ENCODE measurements at regions not wholly inside any gene's neighbourhood (a gene's known extent, or its start where the extent isn't known, plus 50 kb on each side); places are given as distances from the start of the nearest gene placed in this dataset.

DNA sequence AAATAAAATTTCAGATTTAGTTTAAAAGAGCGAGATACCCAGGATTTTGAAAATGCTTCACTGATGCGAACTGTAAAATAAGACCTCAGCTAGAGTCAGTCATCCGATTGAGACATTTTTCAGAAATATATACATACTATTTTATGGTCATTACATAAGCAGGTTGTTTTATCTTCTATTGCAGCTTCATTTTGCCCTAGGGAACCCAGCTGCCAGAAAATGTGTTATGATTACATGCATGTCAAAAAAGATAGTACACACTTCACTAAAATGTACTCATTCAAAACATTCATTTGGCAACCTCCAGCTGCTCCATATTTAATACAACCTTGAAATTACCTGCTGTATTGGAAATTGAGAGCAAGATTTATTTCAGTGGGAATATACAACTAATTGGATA lies 483.8 kb upstream of the SLITRK6 start:
- 0 out of 2 replicates have a peak overlapping the region, but pooled peaks have one; percentile 30 for H3K9ac ChIP-seq (ENCODE audit: low read length)
- no peaks in the 10 kb centered on the region for H3K36me3 ChIP-seq (ENCODE audit: insufficient read depth, low read length)
- no peaks in the 10 kb centered on the region for H3K79me2 ChIP-seq (ENCODE audit: insufficient read depth, low read length)
- no peak overlapping the region for H3K4me3 ChIP-seq (ENCODE audit: low read depth, low read length, poor library complexity, severe bottlenecking)
- H3K4me1 ChIP-seq (ENCODE audit: insufficient read depth, low read length, severe bottlenecking) = peaks cover 54% of the 10 kb centered on the region
- H3F3A ChIP-seq (ENCODE audit: insufficient read depth, low read length) = no peaks in the 10 kb centered on the region
- no peak overlapping the region for H2AFZ ChIP-seq (ENCODE audit: low read length)
- no peak for TF ChIP-seq EZH2 (IDR thresholded peaks at IDR 0.05; ENCODE audit: borderline replicate concordance, low read length)
- TF ChIP-seq, protein P1, sequence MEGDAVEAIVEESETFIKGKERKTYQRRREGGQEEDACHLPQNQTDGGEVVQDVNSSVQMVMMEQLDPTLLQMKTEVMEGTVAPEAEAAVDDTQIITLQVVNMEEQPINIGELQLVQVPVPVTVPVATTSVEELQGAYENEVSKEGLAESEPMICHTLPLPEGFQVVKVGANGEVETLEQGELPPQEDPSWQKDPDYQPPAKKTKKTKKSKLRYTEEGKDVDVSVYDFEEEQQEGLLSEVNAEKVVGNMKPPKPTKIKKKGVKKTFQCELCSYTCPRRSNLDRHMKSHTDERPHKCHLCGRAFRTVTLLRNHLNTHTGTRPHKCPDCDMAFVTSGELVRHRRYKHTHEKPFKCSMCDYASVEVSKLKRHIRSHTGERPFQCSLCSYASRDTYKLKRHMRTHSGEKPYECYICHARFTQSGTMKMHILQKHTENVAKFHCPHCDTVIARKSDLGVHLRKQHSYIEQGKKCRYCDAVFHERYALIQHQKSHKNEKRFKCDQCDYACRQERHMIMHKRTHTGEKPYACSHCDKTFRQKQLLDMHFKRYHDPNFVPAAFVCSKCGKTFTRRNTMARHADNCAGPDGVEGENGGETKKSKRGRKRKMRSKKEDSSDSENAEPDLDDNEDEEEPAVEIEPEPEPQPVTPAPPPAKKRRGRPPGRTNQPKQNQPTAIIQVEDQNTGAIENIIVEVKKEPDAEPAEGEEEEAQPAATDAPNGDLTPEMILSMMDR (IDR thresholded peaks at IDR 0.05; ENCODE audit: low read length) = no peak
- no peaks in the 10 kb centered on the region for H3K9me3 ChIP-seq (ENCODE audit: low read length)
- H3K4me2 ChIP-seq (ENCODE audit: low read length) = peak overlapping the region; percentile 51
- H4K20me1 ChIP-seq (ENCODE audit: insufficient read depth, low read length) = no peaks in the 10 kb centered on the region
- H3K27ac ChIP-seq (ENCODE audit: low read depth, low read length, poor library complexity, severe bottlenecking) = peak overlapping the region; percentile 82
- H3K9me2 ChIP-seq (ENCODE audit: low read depth, low read length) = no peaks in the 10 kb centered on the region
- H3K27me3 ChIP-seq (ENCODE audit: insufficient read depth, low read length) = no peaks in the 10 kb centered on the region

DNA sequence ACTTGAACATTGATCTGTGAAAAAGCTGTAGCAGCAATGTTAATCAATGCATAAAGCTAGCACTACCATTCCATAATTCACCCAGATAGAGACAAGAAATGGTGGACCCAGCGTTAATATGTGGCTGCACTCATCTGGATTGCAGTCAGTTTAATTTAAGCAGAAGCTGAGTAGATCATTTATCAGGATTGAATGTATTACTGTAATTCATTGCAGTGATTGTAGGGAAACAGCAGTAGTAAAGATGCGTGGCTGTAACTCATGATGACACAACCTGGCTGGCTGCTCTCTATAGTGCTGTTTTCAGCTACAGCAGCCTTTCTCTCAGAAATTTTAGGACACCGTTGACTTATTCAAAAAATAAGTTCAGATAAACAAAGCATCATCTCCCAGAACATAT lies 499.5 kb upstream of the SLITRK6 start:
- H3K4me3 ChIP-seq (ENCODE audit: low read depth, low read length, poor library complexity, severe bottlenecking) = no peak overlapping the region
- no peaks in the 10 kb centered on the region for H3K79me2 ChIP-seq (ENCODE audit: insufficient read depth, low read length)
- TF ChIP-seq, protein P1 (IDR thresholded peaks at IDR 0.05; ENCODE audit: low read length) = no peak
- no peak for TF ChIP-seq EZH2 (IDR thresholded peaks at IDR 0.05; ENCODE audit: borderline replicate concordance, low read length)
- 0 out of 2 replicates have a peak, but pooled peaks cover 3% of the 10 kb centered on the region for H3F3A ChIP-seq (ENCODE audit: insufficient read depth, low read length)
- H3K9me2 ChIP-seq (ENCODE audit: low read depth, low read length) = no peaks in the 10 kb centered on the region
- 0 out of 2 replicates have a peak overlapping the region, but pooled peaks have one; percentile 6 for H3K4me2 ChIP-seq (ENCODE audit: low read length)
- H4K20me1 ChIP-seq (ENCODE audit: insufficient read depth, low read length) = no peaks in the 10 kb centered on the region
- peak overlapping the region; percentile 38; the same call in 1 of the 2 replicates for H2AFZ ChIP-seq (ENCODE audit: low read length)
- H3K9me3 ChIP-seq (ENCODE audit: low read length) = no peaks in the 10 kb centered on the region
- H3K36me3 ChIP-seq (ENCODE audit: insufficient read depth, low read length) = no peaks in the 10 kb centered on the region
- no peak overlapping the region for H3K9ac ChIP-seq (ENCODE audit: low read length)
- H3K27ac ChIP-seq (ENCODE audit: low read depth, low read length, poor library complexity, severe bottlenecking) = no peak overlapping the region
- peaks cover 34% of the 10 kb centered on the region for H3K4me1 ChIP-seq (ENCODE audit: insufficient read depth, low read length, severe bottlenecking)
- no peaks in the 10 kb centered on the region for H3K27me3 ChIP-seq (ENCODE audit: insufficient read depth, low read length)

DNA sequence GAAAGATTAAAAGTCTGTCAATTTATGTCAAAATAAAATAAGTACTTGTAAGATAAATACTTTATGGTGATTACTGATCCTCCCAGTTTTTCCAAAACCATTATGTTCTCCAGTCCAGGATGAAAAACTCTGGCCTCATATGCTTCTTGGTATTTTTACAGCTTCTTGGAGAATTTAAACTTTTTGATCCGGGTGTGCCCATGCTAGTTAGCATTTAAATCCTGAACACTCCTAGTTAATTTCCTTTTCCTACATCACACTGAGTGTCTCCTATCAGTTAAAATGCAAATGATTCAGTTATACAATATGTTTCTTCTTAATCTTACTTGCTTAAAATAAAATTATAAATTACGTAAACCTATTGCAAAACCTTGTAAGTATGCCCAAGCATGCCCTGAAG lies 499.9 kb upstream of the SLITRK6 start:
- peak overlapping the region; percentile 6; the same call in 1 of the 2 replicates for H3K4me2 ChIP-seq (ENCODE audit: low read length)
- H3K4me3 ChIP-seq (ENCODE audit: low read depth, low read length, poor library complexity, severe bottlenecking) = no peak overlapping the region
- no peak overlapping the region for H3K27ac ChIP-seq (ENCODE audit: low read depth, low read length, poor library complexity, severe bottlenecking)
- H3K27me3 ChIP-seq (ENCODE audit: insufficient read depth, low read length) = no peaks in the 10 kb centered on the region
- peaks cover 34% of the 10 kb centered on the region for H3K4me1 ChIP-seq (ENCODE audit: insufficient read depth, low read length, severe bottlenecking)
- H3K79me2 ChIP-seq (ENCODE audit: insufficient read depth, low read length) = no peaks in the 10 kb centered on the region
- 0 out of 2 replicates have a peak, but pooled peaks cover 3% of the 10 kb centered on the region for H3F3A ChIP-seq (ENCODE audit: insufficient read depth, low read length)
- no peak overlapping the region for H2AFZ ChIP-seq (ENCODE audit: low read length)
- H3K9ac ChIP-seq (ENCODE audit: low read length) = no peak overlapping the region
- TF ChIP-seq, protein P1 (IDR thresholded peaks at IDR 0.05; ENCODE audit: low read length) = no peak
- no peak for TF ChIP-seq EZH2 (IDR thresholded peaks at IDR 0.05; ENCODE audit: borderline replicate concordance, low read length)
- H3K36me3 ChIP-seq (ENCODE audit: insufficient read depth, low read length) = no peaks in the 10 kb centered on the region
- H4K20me1 ChIP-seq (ENCODE audit: insufficient read depth, low read length) = no peaks in the 10 kb centered on the region
- no peaks in the 10 kb centered on the region for H3K9me3 ChIP-seq (ENCODE audit: low read length)
- H3K9me2 ChIP-seq (ENCODE audit: low read depth, low read length) = no peaks in the 10 kb centered on the region

All from OCI-LY1 (cell line).